ENCODE measurements at regions not wholly inside any gene's neighbourhood (a gene's known extent, or its start where the extent isn't known, plus 50 kb on each side); places are given as distances from the start of the nearest gene placed in this dataset.
A peak's percentile ranks its signal among the peaks of the same experiment; 100 is the strongest.

DNA sequence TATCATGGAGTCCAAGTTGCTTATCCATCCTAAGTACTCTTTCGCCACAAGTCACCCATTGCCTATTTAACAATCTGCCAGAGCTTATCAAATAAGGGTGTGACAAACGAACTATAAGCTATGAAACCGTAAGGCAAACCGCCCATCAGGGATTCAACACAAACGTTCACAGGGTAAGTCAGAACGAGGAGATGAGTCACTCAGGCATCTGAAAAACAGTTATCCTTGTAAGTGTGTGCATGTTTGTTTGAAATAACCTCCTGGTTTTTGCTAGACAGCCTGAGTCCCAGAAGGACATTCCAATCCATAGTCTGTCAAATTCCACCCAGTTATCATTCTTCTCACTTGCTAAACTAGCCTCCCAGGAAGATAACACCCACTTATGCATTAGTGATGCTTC lies 299.1 kb downstream of the PAX3 start:
- H3K79me2 ChIP-seq (ENCODE audit: insufficient read depth, low read length): no peaks in the 10 kb centered on the region
- RAD21 ChIA-PET (ENCODE audit: low non-redundant PET in 1 of 2, low total read pairs in 2 of 2, uncharacterized antibody in 2 of 2, unreplicated experiment in 2 of 2): no interaction called here
- H3K4me3 ChIP-seq (replicated peaks in 1 of 2; ENCODE audit: low read depth in 1 of 2, low read length in 2 of 2): no peak overlapping the region
- H4K20me1 ChIP-seq (ENCODE audit: insufficient read depth): no peaks in the 10 kb centered on the region
- no peak overlapping the region for H3K9ac ChIP-seq (ENCODE audit: low read length)
- CTCF ChIA-PET: no interaction called here
- no TSS peak for BruUV-seq (replicated peaks)
- DNase-seq (ENCODE audit: low read depth, low spot score) (no peak), ATAC-seq (peak; percentile 46)
- no peaks in the 10 kb centered on the region for H3K9me2 ChIP-seq (ENCODE audit: insufficient read depth)
- H3K9me3 ChIP-seq (ENCODE audit: control insufficient read depth in 1 of 2, insufficient read depth in 1 of 2, low read depth in 1 of 2, low read length in 2 of 2): no peaks in the 10 kb centered on the region
- intact Hi-C loops (cut with micrococcal nuclease): no loop called here
- H3K27me3 ChIP-seq (ENCODE audit: insufficient read depth, low read length): peaks cover 20% of the 10 kb centered on the region
- no peak for TF ChIP-seq RAD21 (IDR thresholded peaks at IDR 0.05; ENCODE audit: low read depth)
- TF ChIP-seq SRF (IDR thresholded peaks at IDR 0.05; ENCODE audit: low read depth): no peak
- TF ChIP-seq MAX (IDR thresholded peaks at IDR 0.05): no peak
- TF ChIP-seq, protein P1, sequence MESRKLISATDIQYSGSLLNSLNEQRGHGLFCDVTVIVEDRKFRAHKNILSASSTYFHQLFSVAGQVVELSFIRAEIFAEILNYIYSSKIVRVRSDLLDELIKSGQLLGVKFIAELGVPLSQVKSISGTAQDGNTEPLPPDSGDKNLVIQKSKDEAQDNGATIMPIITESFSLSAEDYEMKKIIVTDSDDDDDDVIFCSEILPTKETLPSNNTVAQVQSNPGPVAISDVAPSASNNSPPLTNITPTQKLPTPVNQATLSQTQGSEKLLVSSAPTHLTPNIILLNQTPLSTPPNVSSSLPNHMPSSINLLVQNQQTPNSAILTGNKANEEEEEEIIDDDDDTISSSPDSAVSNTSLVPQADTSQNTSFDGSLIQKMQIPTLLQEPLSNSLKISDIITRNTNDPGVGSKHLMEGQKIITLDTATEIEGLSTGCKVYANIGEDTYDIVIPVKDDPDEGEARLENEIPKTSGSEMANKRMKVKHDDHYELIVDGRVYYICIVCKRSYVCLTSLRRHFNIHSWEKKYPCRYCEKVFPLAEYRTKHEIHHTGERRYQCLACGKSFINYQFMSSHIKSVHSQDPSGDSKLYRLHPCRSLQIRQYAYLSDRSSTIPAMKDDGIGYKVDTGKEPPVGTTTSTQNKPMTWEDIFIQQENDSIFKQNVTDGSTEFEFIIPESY (IDR thresholded peaks at IDR 0.05; ENCODE audit: extremely low read depth, insufficient replicate concordance, low read length): no peak
- no peak for TF ChIP-seq CEBPB (IDR thresholded peaks at IDR 0.05; ENCODE audit: low read depth)
- TF ChIP-seq TCF7L2 (IDR thresholded peaks at IDR 0.05; ENCODE audit: borderline replicate concordance, extremely low read depth, insufficient read depth, insufficient read length): no peak
- no peak for TF ChIP-seq SP1 (IDR thresholded peaks at IDR 0.05; ENCODE audit: low read depth)
- no peak for TF ChIP-seq CTCF (IDR thresholded peaks at IDR 0.05 in 2 of 3, conservative IDR thresholded peaks at IDR 0.05 in 1 of 3; ENCODE audit: borderline replicate concordance in 1 of 3, insufficient read depth in 1 of 3, low read depth in 2 of 3, low read length in 2 of 3)
- TF ChIP-seq YY1 (IDR thresholded peaks at IDR 0.05; ENCODE audit: extremely low read depth, insufficient replicate concordance, low read depth, low read length): no peak
- no peak for TF ChIP-seq EGR1 (IDR thresholded peaks at IDR 0.05; ENCODE audit: low read depth)
- TF ChIP-seq ELF1 (IDR thresholded peaks at IDR 0.05; ENCODE audit: borderline replicate concordance, low read depth): no peak
- TF ChIP-seq CBX3 (IDR thresholded peaks at IDR 0.05; ENCODE audit: low read depth): no peak
- no peak for TF ChIP-seq EZH2phosphoT487 (IDR thresholded peaks at IDR 0.05; ENCODE audit: borderline replicate concordance)
- no peak overlapping the region for H2AFZ ChIP-seq (ENCODE audit: low read depth, low read length, poor library complexity, severe bottlenecking)
- peaks cover 15 to 28% of the 10 kb centered on the region in 2 experiments for H3K4me1 ChIP-seq (ENCODE audit: control insufficient read depth in 1 of 2, insufficient read depth in 2 of 2, low read length in 2 of 2)
- no peak overlapping the region for H3K27ac ChIP-seq (ENCODE audit: low read depth, low read length)
- POLR2A ChIA-PET: no interaction called here
- no peaks in the 10 kb centered on the region for H3K36me3 ChIP-seq (ENCODE audit: control insufficient read depth in 1 of 2, insufficient read depth in 2 of 2, low read length in 2 of 2)
- peak overlapping the region; percentile 37; the same call in 1 of the 2 replicates for H3K4me2 ChIP-seq (ENCODE audit: low read length)

Data from HCT116 (cell line).